ENCODE measurements at regions not wholly inside any gene's neighbourhood (a gene's known extent, or its start where the extent isn't known, plus 50 kb on each side); places are given as distances from the start of the nearest gene placed in this dataset.

- in situ Hi-C loops (cut with MboI; ENCODE audit: low sequenced_read_pairs), result no loop called here
- no peak overlapping the region for H3K4me3 ChIP-seq
- peaks cover 6% of the 10 kb centered on the region for H3K4me1 ChIP-seq
- H3K27me3 ChIP-seq (ENCODE audit: low read depth), result peaks cover 3% of the 10 kb centered on the region
- DNase-seq (ENCODE audit: low spot score in 2 of 2), result no peak
- H3K9me3 ChIP-seq, result no peaks in the 10 kb centered on the region
- H3K36me3 ChIP-seq (replicated peaks), result no peaks in the 10 kb centered on the region
Measured at GRCh38 chr5:74205767-74206578, 434.6 kb downstream of the ENC1 start.

DNA sequence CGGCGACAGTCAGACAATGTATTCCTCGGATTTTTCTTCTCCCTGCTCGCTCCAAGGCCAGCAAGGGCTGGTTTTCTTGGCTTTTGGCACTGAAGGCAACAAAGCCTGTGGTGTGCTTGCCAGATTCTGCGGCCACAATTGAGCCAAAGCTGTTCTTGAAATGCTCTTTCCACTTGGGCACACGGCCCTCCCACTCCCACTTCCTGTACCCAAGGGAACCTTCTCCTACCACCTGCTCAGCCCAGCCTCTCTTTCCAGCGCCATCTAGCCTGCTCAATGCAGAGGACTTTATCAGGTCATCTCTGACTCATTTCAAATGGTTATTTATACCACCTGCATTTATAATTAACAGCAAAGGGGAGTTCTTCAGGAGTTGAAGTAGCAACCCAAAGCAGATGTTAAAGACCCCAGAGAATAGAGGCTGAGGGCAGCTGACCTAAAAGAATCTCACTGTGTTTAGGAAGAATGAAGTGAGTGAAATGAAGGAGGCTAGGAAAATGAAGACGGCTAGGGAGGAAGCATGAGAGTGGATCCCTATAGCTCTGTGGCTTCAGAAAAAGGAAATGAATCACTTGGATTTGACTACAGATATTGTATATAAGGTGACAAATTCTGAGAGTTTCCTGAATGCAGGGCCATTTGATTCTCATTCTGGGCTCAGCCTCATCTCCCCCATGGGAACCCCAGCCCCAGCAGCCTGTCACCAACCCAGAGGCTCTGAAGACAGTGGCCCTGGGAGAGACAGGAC is 439.0 kb downstream of the ENC1 start:
- Histone ChIP-seq H3K9me3 (no peaks in the 10 kb centered on the region), H3K36me3 (replicated peaks) (no peaks in the 10 kb centered on the region), H3K27me3 (ENCODE audit: low read depth) (peaks cover 3% of the 10 kb centered on the region; the same call in 1 of the 2 replicates), H3K4me1 (peaks cover 5% of the 10 kb centered on the region), H3K4me3 (no peak overlapping the region)
- no peak for DNase-seq (ENCODE audit: low spot score in 2 of 2)
- in situ Hi-C loops (cut with MboI; ENCODE audit: low sequenced_read_pairs), result no loop called here

GRCh38 chr5:74200560-74200959 is 440.0 kb downstream of the ENC1 start:
- no peaks in the 10 kb centered on the region for H3K4me1 ChIP-seq
- in situ Hi-C loops (cut with MboI; ENCODE audit: low sequenced_read_pairs), result no loop called here
- no peak overlapping the region for H3K4me3 ChIP-seq
- H3K36me3 ChIP-seq (replicated peaks), result no peaks in the 10 kb centered on the region
- no peak for DNase-seq (ENCODE audit: low spot score in 2 of 2)
- H3K9me3 ChIP-seq, result no peaks in the 10 kb centered on the region
- peaks cover 3% of the 10 kb centered on the region; the same call in 1 of the 2 replicates for H3K27me3 ChIP-seq (ENCODE audit: low read depth)

DNA sequence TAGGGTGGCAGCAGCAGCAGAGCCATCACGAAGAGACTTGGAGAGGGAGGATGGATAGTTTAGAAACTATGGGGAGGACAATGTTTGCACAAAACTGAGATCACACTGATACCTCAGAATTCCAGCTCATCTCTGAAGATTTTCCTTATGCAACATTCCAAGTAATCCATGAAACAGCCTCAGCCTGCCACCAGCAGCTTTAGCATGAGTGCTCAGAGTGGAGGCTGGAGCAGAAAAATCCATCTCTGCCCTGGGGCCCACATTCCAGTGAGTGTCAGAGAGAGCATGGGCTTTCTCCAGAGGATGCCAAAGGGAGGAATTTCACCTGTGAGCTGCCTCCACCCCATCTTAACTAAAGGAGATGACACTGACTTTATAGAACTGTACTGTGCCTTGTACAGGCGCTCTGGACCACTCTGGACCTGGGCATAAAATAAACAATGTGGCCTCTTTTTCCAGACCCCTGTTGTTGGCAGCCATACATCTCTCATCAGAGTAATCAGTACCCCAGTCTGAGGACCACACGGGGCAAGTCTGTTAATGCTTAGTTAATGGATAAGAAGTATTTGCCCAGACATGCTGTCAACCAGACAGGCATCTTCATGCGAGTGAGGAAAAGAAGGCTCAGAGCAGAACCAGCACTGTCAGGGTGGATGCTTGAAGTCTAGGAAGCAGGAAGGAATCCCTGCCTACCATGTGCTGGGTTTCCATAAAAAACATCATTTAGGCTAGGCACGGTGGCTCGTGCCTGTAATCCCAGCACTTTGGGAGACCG is 440.9 kb downstream of the ENC1 start:
- no peak overlapping the region for H3K4me3 ChIP-seq
- no peak for DNase-seq (ENCODE audit: low spot score in 2 of 2)
- no peaks in the 10 kb centered on the region for H3K4me1 ChIP-seq
- H3K9me3 ChIP-seq, result no peaks in the 10 kb centered on the region
- H3K27me3 ChIP-seq (ENCODE audit: low read depth), result peaks cover 1% of the 10 kb centered on the region; the same call in 1 of the 2 replicates
- H3K36me3 ChIP-seq (replicated peaks), result no peaks in the 10 kb centered on the region
- in situ Hi-C loops (cut with MboI; ENCODE audit: low sequenced_read_pairs), result no loop called here

DNA sequence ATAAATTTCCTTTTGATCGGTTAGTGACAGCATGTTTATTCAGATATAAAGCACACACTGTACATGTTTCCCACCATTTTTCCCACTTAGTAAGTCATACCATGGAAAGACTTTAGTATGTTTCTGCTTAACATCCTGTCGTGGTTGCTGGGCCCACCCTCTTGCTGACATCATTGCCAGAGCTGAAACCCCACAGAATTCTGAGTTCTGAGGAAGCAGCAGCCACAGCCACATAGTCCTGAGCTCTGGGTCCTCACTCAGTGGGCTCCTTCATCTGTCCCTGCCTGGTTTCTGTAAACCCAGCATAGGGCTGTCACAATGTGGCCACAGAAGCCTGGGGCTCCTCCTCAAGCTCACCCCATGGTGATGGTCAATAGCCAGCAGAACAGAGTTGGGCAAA is 441.5 kb downstream of the ENC1 start:
- in situ Hi-C loops (cut with MboI; ENCODE audit: low sequenced_read_pairs), result no loop called here
- no peaks in the 10 kb centered on the region for H3K9me3 ChIP-seq
- no peak overlapping the region for H3K4me3 ChIP-seq
- DNase-seq (ENCODE audit: low spot score in 2 of 2), result no peak
- no peaks in the 10 kb centered on the region for H3K27me3 ChIP-seq (ENCODE audit: low read depth)
- H3K36me3 ChIP-seq (replicated peaks), result no peaks in the 10 kb centered on the region
- no peaks in the 10 kb centered on the region for H3K4me1 ChIP-seq

GRCh38 chr5:74198156-74198555 is 442.4 kb downstream of the ENC1 start:
- H3K36me3 ChIP-seq (replicated peaks), result no peaks in the 10 kb centered on the region
- no peaks in the 10 kb centered on the region for H3K9me3 ChIP-seq
- in situ Hi-C loops (cut with MboI; ENCODE audit: low sequenced_read_pairs), result no loop called here
- no peaks in the 10 kb centered on the region for H3K27me3 ChIP-seq (ENCODE audit: low read depth)
- DNase-seq (ENCODE audit: low spot score in 2 of 2), result no peak
- no peak overlapping the region for H3K4me3 ChIP-seq
- H3K4me1 ChIP-seq, result no peaks in the 10 kb centered on the region

DNA sequence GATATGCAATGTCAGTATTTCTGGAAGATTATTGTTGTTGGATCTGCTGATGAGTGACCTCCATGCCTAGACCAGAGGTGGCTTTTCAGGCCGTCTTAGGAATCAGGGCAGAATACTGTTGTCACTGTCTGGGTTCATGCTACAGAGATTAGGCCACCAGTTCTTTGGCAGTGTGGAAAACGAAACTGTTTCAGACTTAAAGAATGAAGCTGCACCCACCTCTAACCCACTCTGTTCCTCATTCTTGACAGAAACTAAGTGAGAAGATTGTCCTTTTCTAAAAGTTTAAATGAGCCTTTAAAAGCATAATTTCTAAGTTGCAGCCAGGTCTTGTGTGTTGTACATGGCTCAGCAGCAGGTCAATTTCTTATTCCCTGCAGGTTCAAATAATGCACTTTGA is 444.3 kb downstream of the ENC1 start:
- Histone ChIP-seq H3K9me3 (no peaks in the 10 kb centered on the region), H3K27me3 (ENCODE audit: low read depth) (no peaks in the 10 kb centered on the region), H3K4me1 (no peaks in the 10 kb centered on the region), H3K4me3 (no peak overlapping the region), H3K36me3 (replicated peaks) (no peaks in the 10 kb centered on the region)
- in situ Hi-C loops (cut with MboI; ENCODE audit: low sequenced_read_pairs), result no loop called here
- no peak for DNase-seq (ENCODE audit: low spot score in 2 of 2)

DNA sequence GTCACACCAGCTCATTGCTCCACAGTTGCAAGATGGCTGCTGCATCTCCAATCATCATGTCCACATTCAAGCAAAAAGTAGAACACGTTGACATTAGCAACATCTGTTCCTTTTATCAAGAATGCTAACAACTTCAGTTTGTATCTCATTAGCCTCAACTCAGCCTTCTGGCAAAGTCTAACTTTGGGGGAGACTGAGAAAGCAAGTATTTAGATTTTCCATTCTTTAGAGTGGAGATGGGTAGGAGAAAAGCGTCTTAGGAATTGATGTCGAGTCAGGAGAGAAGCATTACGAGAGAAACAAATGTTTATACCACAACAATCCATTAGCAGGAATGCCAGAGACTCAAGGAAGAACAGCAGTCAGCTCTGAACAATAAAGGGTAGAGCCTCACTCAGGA is 446.3 kb downstream of the ENC1 start:
- in situ Hi-C loops (cut with MboI; ENCODE audit: low sequenced_read_pairs), result no loop called here
- Histone ChIP-seq H3K36me3 (replicated peaks) (no peaks in the 10 kb centered on the region), H3K4me3 (no peak overlapping the region), H3K4me1 (no peaks in the 10 kb centered on the region), H3K9me3 (no peaks in the 10 kb centered on the region), H3K27me3 (ENCODE audit: low read depth) (no peaks in the 10 kb centered on the region)
- DNase-seq (ENCODE audit: low spot score in 2 of 2), result no peak

DNA sequence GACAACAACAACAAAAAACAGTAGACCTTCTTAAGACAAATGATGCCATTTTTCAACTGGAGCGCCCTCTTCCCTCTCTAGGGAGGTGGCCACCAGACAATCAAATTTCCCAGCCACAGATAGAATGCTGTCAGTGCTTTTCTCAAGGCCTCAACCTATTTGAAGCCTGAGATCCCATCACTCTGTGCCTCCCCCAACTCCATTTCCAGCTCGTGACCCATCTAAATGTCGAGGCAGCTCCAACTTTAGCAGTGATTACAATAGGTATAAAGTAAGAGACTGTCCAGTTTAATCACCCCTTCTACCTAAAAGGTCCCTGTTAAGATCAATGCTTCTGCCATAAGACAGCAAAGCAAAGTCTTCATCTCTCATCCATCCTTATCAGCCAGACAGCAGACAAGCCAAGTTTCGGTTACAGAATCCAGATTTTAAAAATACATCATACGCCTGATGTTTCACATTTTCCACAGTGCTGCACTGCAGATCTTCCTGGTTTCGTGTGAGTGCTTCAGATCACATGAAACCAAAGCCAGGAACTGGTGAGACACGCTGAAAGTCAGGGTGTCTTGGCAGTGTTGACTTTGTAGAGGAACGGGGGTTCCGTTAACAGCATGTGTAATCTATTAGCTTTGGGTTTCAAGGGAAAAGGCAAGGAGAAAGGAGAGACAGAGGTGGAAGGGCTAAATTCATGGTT is 447.8 kb downstream of the ENC1 start:
- no peak overlapping the region for H3K4me3 ChIP-seq
- no peaks in the 10 kb centered on the region for H3K27me3 ChIP-seq (ENCODE audit: low read depth)
- no peak for DNase-seq (ENCODE audit: low spot score in 2 of 2)
- H3K36me3 ChIP-seq (replicated peaks), result no peaks in the 10 kb centered on the region
- in situ Hi-C loops (cut with MboI; ENCODE audit: low sequenced_read_pairs), result no loop called here
- H3K4me1 ChIP-seq, result no peaks in the 10 kb centered on the region
- no peaks in the 10 kb centered on the region for H3K9me3 ChIP-seq

DNA sequence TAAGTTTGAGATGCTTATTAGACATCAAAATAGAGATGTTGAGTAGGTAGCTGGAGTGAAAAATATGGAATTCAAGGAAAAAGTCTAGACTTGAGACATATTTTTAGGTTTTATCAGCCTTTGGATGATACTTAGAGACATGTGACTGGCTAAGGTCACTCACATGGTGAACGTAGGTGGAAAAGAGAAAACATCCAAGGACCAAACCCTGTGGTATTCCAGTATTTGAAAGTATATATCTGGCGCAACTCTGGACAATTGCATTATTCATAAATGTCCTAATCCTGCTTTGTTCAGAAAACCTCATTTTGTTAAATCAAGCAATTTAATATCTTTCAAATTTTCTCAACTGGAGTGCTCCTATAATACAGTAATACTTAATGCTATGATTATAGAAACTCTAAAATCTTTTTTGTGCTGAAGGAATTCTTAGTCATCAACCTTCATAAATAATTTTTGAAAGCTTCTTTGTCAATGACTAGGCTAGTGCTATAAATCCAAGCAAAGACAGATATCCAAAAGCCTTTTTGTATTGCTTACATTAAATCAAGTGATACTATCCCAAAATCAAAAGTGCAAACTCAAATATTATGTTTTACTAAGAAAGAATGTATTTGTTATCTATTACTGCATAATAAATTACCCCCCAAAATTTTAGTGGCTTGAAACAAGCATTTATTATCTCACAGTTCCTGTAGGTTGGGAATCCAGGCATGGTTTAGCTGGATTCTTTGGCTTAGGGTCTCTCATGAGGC is 452.0 kb downstream of the ENC1 start:
- H3K9me3 ChIP-seq, result no peaks in the 10 kb centered on the region
- H3K36me3 ChIP-seq (replicated peaks), result no peaks in the 10 kb centered on the region
- in situ Hi-C loops (cut with MboI; ENCODE audit: low sequenced_read_pairs), result no loop called here
- peaks cover 8% of the 10 kb centered on the region; the same call in 1 of the 2 replicates for H3K4me1 ChIP-seq
- DNase-seq (ENCODE audit: low spot score in 2 of 2), result no peak
- no peak overlapping the region for H3K4me3 ChIP-seq
- H3K27me3 ChIP-seq (ENCODE audit: low read depth), result no peaks in the 10 kb centered on the region

DNA sequence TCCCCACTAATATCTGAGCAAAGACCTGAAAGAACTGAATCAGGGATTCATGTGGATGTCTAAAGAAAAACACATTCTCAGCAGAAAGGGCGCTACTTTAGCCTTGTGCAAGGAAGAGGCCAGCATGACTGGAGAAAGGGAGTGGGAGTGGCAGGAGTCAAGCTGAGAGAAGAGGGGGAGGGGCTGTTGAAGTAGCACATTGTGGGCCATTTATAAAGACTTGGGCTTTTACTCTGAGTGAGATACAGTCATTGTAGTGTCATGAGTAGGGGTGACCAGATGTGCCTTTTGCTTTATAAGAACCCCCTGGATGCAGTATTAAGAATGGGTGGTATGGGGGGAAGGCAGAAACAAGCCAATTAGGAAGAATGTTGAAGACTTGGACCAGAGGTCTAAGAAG is 452.8 kb downstream of the ENC1 start:
- Histone ChIP-seq H3K4me3 (no peak overlapping the region), H3K4me1 (peaks cover 8% of the 10 kb centered on the region; the same call in 1 of the 2 replicates), H3K27me3 (ENCODE audit: low read depth) (no peaks in the 10 kb centered on the region), H3K36me3 (replicated peaks) (no peaks in the 10 kb centered on the region), H3K9me3 (no peaks in the 10 kb centered on the region)
- no peak for DNase-seq (ENCODE audit: low spot score in 2 of 2)
- in situ Hi-C loops (cut with MboI; ENCODE audit: low sequenced_read_pairs), result no loop called here

GRCh38 chr5:74186356-74187315 is 453.9 kb downstream of the ENC1 start:
- DNase-seq (ENCODE audit: low spot score in 2 of 2), result peak; percentile 18 to 64
- Histone ChIP-seq H3K36me3 (replicated peaks) (no peaks in the 10 kb centered on the region), H3K27me3 (ENCODE audit: low read depth) (no peaks in the 10 kb centered on the region), H3K4me3 (no peak overlapping the region), H3K4me1 (peaks cover 8% of the 10 kb centered on the region; the same call in 1 of the 2 replicates), H3K9me3 (no peaks in the 10 kb centered on the region)
- in situ Hi-C loops (cut with MboI; ENCODE audit: low sequenced_read_pairs), result no loop called here
